KG1 (cell line): ENCODE measurements at regions not wholly inside any gene's neighbourhood (a gene's known extent, or its start where the extent isn't known, plus 50 kb on each side); places are given as distances from the start of the nearest gene placed in this dataset.
"Not testable (repeated sequence)": the region's sequence is repeated elsewhere in the genome, so short reads cannot be mapped to it uniquely, and the experiment has no call there.

Experiments
- DNase-seq: peaks from one replicate; lab custom pipeline; 2025; lab: John Stamatoyannopoulos, UW

GRCh38 chr2:56021579-56021978 is 98.0 kb upstream of the EFEMP1 start:
- no peak for DNase-seq

GRCh38 chr2:56025469-56026193 is 102.0 kb upstream of the EFEMP1 start:
- DNase-seq, result no peak

- no peak for DNase-seq
Measured at GRCh38 chr2:56026828-56027227, 103.2 kb upstream of the EFEMP1 start.

- DNase-seq, result no peak
Measured at GRCh38 chr2:56030062-56030461, 106.5 kb upstream of the EFEMP1 start.

- no peak for DNase-seq
Measured at GRCh38 chr2:56030901-56031300, 107.3 kb upstream of the EFEMP1 start.

GRCh38 chr2:56034258-56034657 is 110.7 kb upstream of the EFEMP1 start:
- no peak for DNase-seq

- no peak for DNase-seq
Measured at GRCh38 chr2:56040189-56040588, 116.6 kb upstream of the EFEMP1 start.

- no peak for DNase-seq
Measured at GRCh38 chr2:56040834-56041233, 117.3 kb upstream of the EFEMP1 start.

GRCh38 chr2:56047136-56047535 is 123.6 kb upstream of the EFEMP1 start:
- no peak for DNase-seq

- DNase-seq, result no peak
Measured at GRCh38 chr2:56049233-56049845, 125.8 kb upstream of the EFEMP1 start.

GRCh38 chr2:56053679-56054078 is 130.1 kb upstream of the EFEMP1 start:
- DNase-seq, result no peak

GRCh38 chr2:56055405-56055804 is 128.4 kb upstream of the CCDC85A start:
- no peak for DNase-seq

- DNase-seq, result not testable (repeated sequence)
Measured at GRCh38 chr2:56061327-56061726, 122.5 kb upstream of the CCDC85A start.

- DNase-seq, result no peak
Measured at GRCh38 chr2:56068746-56069145, 115.0 kb upstream of the CCDC85A start.

GRCh38 chr2:56077359-56077915 is 106.4 kb upstream of the CCDC85A start:
- peak; percentile 1 for DNase-seq

GRCh38 chr2:56082665-56083064 is 101.1 kb upstream of the CCDC85A start:
- DNase-seq, result no peak

GRCh38 chr2:56084111-56084901 is 99.5 kb upstream of the CCDC85A start:
- no peak for DNase-seq

GRCh38 chr2:56086336-56086735 is 97.5 kb upstream of the CCDC85A start:
- DNase-seq, result no peak

GRCh38 chr2:56088411-56088810 is 95.4 kb upstream of the CCDC85A start:
- DNase-seq, result no peak

- DNase-seq, result no peak
Measured at GRCh38 chr2:56089931-56090330, 93.9 kb upstream of the CCDC85A start.

GRCh38 chr2:56099963-56100362 is 83.8 kb upstream of the CCDC85A start:
- no peak for DNase-seq

GRCh38 chr2:56100791-56101312 is 82.9 kb upstream of the CCDC85A start:
- no peak for DNase-seq
